Aorta (tissue), 5 donors: ENCODE measurements at regions not wholly inside any gene's neighbourhood (a gene's known extent, or its start where the extent isn't known, plus 50 kb on each side); places are given as distances from the start of the nearest gene placed in this dataset.
"Not testable (repeated sequence)": the region's sequence is repeated elsewhere in the genome, so short reads cannot be mapped to it uniquely, and the experiment has no call there.

Experiments used
- ATAC-seq: fragments of 200-7000 bp; cut with Tn5 transposase; one replicate; pipeline ENCODE4 v1.9.1; 2022; ENCODE audit warnings: moderate library complexity; ENCODE audit not compliant: low FRiP score
- DNase-seq, 2 donors: peaks; one replicate each; pipeline ENCODE4 v3.0.0-alpha.2; 2020
- H3K27ac ChIP-seq, 2 donors: one replicate each; pipeline ENCODE4 v1.5.1; 2013; ENCODE audit warnings: low read length in 2 of 2, mild to moderate bottlenecking in 2 of 2, moderate library complexity in 2 of 2, control low read depth in 1 of 2, inconsistent platforms in 1 of 2, low read depth in 1 of 2
- H3K27me3 ChIP-seq, 2 donors: one replicate each; pipeline ENCODE4 v1.6.1; 2013; ENCODE audit warnings: control low read depth in 1 of 2, low read length in 1 of 2, mild to moderate bottlenecking in 1 of 2, moderate library complexity in 1 of 2; ENCODE audit not compliant: insufficient read depth in 2 of 2, control insufficient read depth in 1 of 2
- H3K36me3 ChIP-seq, 2 donors: one replicate each; pipeline ENCODE4 v1.6.1; 2013; ENCODE audit warnings: control low read depth in 1 of 2, low read length in 1 of 2, mild to moderate bottlenecking in 1 of 2; ENCODE audit not compliant: insufficient read depth in 2 of 2, control insufficient read depth in 1 of 2
- H3K4me1 ChIP-seq, 2 donors: one replicate each; pipeline ENCODE4 v1.6.1; 2013; ENCODE audit warnings: low read length in 2 of 2, control low read depth in 1 of 2, mild to moderate bottlenecking in 1 of 2, moderate library complexity in 1 of 2; ENCODE audit not compliant: insufficient read depth in 2 of 2, control insufficient read depth in 1 of 2
- H3K4me3 ChIP-seq, 2 donors: one replicate each; pipeline ENCODE4 v1.5.1; 2013; ENCODE audit warnings: low read length in 2 of 2, control low read depth in 1 of 2, mild to moderate bottlenecking in 1 of 2
- H3K9me3 ChIP-seq: one replicate; pipeline ENCODE4 v1.6.1; 2013; ENCODE audit warnings: mild to moderate bottlenecking, low read length; ENCODE audit not compliant: control insufficient read depth
- WGBS, 2 donors: extraction: QIAGEN DNeasy Blood & Tissue Kit; methylation state at CpG; one replicate each; pipeline ENCODE4 v1.1.7; 2013; 5-methylcytosine and 5-hydroxymethylcytosine counted together
- intact Hi-C, 2 donors: fragments of 100-400 bp; cut with DNase I; formaldehyde crosslinking; loops; one replicate each; pipeline versions ENCODE4 v1.14.2 to v1.15.0; 2022
- donor health status: healthy with polysubstance abuse.
- donor health status: Bipolar disorder and iron deficiency.
- donor health status: DM: no; HTN: no; CAD: no.
- donor health status: DM: no; HTN: no; CAD: no.
- donor health status: DM: yes; HTN: yes; CAD: no.

GRCh38 chr7:81286754-81287153 lies 367.9 kb upstream of the SEMA3C start:
- H3K9me3 ChIP-seq, H3K27ac ChIP-seq, H3K4me1 ChIP-seq, H3K36me3 ChIP-seq, DNase-seq, H3K4me3 ChIP-seq, ATAC-seq, intact Hi-C loops, H3K27me3 ChIP-seq: not testable (repeated sequence)
- WGBS, 2 donors: 90 to 92% methylated on average over 4 of the region's 4 CpGs

DNA sequence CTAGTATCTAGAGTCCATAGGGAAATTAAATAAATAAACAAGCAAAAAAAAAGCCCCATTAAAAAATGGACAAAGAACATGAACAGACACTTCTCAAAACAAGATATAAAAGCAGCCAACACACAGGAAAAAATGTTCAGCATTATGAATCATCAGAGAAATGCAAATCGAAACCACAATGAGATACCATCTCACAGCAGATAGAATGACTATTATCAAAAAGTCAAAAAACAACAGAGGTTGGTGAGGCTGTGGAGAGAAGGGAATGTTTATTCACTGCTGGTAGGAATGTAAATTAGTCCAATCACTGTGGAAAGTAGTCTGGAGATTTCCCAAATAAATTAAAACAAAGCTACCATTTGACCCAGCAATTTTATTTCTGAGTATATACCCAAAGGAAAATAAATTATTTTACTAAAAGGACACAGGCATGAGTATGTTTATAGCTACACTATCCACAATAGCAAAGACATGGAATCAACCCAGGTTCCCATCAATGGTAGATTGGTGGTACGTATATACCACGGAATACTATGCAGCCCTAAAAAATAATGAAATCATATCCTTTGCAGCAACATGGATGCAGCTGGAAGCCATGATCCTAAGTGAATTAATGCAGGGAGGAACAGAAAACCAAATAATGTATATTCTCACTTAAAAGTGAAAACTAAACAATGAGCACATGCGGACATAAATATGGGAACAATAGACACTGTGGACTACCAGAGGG lies 366.5 kb upstream of the SEMA3C start:
- Histone ChIP-seq H3K4me1 (peaks cover 0 to 2% of the 10 kb centered on the region in 2 donors), H3K27me3 (no peaks in the 10 kb centered on the region), H3K4me3 (no peak overlapping the region), H3K9me3 (no peaks in the 10 kb centered on the region), H3K27ac (no peak overlapping the region), H3K36me3 (no peaks in the 10 kb centered on the region)
- intact Hi-C loops: no loop called here
- 90 to 94% methylated on average over 4 of the region's 4 CpGs for WGBS, 2 donors
- ATAC-seq (no peak), DNase-seq (no peak)

DNA sequence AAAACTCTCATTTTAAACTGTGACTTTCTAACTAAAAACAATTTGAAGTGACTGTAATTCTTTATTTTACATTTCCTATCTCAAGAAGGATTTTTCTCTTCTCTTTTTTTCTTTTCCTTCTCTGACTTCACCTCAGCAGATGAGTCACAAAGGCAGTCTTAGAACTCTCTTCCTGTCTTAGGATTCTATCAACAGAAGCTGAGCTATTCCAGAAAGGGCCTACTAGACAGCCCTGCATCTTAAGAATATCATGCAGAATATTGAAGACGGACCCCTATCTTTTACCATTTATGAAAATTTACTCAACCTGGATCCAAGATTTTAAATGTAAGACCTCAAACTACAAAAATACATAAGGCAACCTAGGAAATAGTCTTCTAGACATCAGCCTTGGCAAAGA lies 365.7 kb upstream of the SEMA3C start:
- 87 to 88% methylated on average over 1 of the region's 1 CpG for WGBS, 2 donors
- Histone ChIP-seq H3K4me3 (no peak overlapping the region), H3K9me3 (no peaks in the 10 kb centered on the region), H3K27me3 (no peaks in the 10 kb centered on the region), H3K27ac (no peak overlapping the region), H3K36me3 (no peaks in the 10 kb centered on the region), H3K4me1 (peaks cover 0 to 2% of the 10 kb centered on the region in 2 donors)
- DNase-seq: no peak
- ATAC-seq: no peak
- intact Hi-C loops: no loop called here

- Histone ChIP-seq H3K27ac (no peak overlapping the region), H3K4me3 (no peak overlapping the region), H3K36me3 (no peaks in the 10 kb centered on the region), H3K4me1 (peaks cover 0 to 2% of the 10 kb centered on the region in 2 donors), H3K27me3 (no peaks in the 10 kb centered on the region), H3K9me3 (no peaks in the 10 kb centered on the region)
- intact Hi-C loops: no loop called here
- ATAC-seq (no peak), DNase-seq (no peak)
Observed at GRCh38 chr7:81280531-81280930, 361.7 kb upstream of the SEMA3C start.

DNA sequence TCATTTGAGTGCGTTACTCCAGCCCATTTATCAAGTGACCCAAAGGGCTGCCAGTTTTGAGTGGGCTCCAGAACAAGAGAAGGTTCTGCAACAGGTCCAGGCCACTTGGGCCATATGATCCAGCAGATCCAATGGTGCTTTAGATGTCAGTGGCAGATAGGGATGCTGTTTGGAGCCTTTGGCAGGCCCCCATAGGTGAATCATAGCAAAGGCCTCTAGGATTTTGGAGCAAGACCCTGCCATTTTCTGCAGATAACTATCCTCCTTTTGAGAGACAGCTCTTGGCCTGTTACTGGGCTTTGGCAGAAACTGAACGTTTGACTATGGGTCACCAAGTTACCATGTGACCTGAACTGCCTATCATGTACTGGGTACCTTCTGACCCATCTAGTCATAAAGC lies 358.8 kb upstream of the SEMA3C start:
- H3K4me3 ChIP-seq: no peak overlapping the region
- ATAC-seq (no peak), DNase-seq (no peak)
- no peaks in the 10 kb centered on the region for H3K9me3 ChIP-seq
- WGBS, 2 donors: 69 to 72% methylated on average over 2 of the region's 2 CpGs
- no peaks in the 10 kb centered on the region for H3K36me3 ChIP-seq
- intact Hi-C loops: no loop called here
- H3K27ac ChIP-seq: no peak overlapping the region
- no peaks in the 10 kb centered on the region for H3K4me1 ChIP-seq
- no peaks in the 10 kb centered on the region for H3K27me3 ChIP-seq

GRCh38 chr7:81273601-81274397 lies 354.9 kb upstream of the SEMA3C start:
- Histone ChIP-seq H3K27ac (no peak overlapping the region), H3K4me1 (no peaks in the 10 kb centered on the region), H3K9me3 (no peaks in the 10 kb centered on the region), H3K27me3 (no peaks in the 10 kb centered on the region), H3K36me3 (no peaks in the 10 kb centered on the region), H3K4me3 (no peak overlapping the region)
- ATAC-seq (no peak), DNase-seq (no peak)
- WGBS, 2 donors: 67 to 70% methylated on average over 6 of the region's 6 CpGs
- intact Hi-C loops: no loop called here

DNA sequence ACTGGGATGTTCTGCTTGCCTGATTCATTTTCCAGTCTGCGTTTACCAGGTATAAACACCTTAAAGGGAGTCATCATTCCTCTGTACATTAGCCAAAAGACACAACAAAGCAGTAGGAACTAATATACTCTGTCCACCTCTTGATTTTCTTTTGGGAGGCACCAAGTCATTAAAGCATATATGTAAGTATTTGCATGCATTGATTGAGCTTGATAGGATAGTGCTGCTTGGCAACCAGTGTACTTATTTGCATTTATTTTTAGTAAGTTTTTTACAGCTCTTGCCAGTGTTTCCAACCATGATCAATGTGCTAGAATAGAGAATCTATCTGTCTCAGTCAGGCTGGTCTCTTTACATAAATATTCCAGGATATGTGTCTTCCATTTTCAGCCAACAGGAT lies 353.3 kb upstream of the SEMA3C start:
- intact Hi-C loops: no loop called here
- WGBS, 2 donors: 84 to 90% methylated on average over 1 of the region's 1 CpG
- no peaks in the 10 kb centered on the region for H3K27me3 ChIP-seq

DNA sequence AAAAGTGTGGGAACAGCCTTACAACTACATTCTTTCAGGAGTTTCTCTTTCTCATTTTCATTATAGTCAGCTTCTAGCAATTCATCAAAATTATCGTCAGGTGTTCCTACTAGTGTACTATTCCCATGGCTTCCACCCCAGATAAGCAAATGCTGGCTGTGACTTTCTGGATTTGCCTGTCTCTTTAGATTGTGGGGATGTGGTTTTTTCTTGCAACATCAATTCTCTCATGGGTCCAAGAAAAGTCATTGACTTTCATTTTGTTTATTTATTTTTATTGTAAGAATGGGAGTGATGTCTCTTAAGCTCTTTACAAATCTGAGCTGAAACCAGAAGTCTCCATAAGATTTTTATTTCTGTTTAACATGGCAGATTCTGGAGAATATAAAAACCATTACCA lies 349.7 kb upstream of the SEMA3C start:
- Histone ChIP-seq H3K27ac (no peak overlapping the region), H3K4me1 (no peaks in the 10 kb centered on the region), H3K9me3 (no peaks in the 10 kb centered on the region), H3K36me3 (no peaks in the 10 kb centered on the region), H3K4me3 (no peak overlapping the region), H3K27me3 (no peaks in the 10 kb centered on the region)
- intact Hi-C loops: no loop called here
- ATAC-seq (no peak), DNase-seq (no peak)
- WGBS, 2 donors: 75 to 76% methylated on average over 1 of the region's 1 CpG

More for the DNA sequence above, 353.3 kb upstream of the SEMA3C start:
- H3K4me1 ChIP-seq: no peaks in the 10 kb centered on the region
- H3K4me3 ChIP-seq: no peak overlapping the region
- no peak overlapping the region for H3K27ac ChIP-seq
- H3K9me3 ChIP-seq: no peaks in the 10 kb centered on the region
- DNase-seq (no peak), ATAC-seq (no peak)
- H3K36me3 ChIP-seq: no peaks in the 10 kb centered on the region

GRCh38 chr7:81267508-81267907 lies 348.7 kb upstream of the SEMA3C start:
- H3K4me3 ChIP-seq: no peak overlapping the region
- intact Hi-C loops: no loop called here
- ATAC-seq (no peak), DNase-seq (no peak)
- no peaks in the 10 kb centered on the region for H3K27me3 ChIP-seq
- no peaks in the 10 kb centered on the region for H3K36me3 ChIP-seq
- H3K4me1 ChIP-seq: no peaks in the 10 kb centered on the region
- H3K9me3 ChIP-seq: no peaks in the 10 kb centered on the region
- 63 to 65% methylated on average over 2 of the region's 2 CpGs for WGBS, 2 donors
- H3K27ac ChIP-seq: no peak overlapping the region
